ENCODE measurements at regions not wholly inside any gene's neighbourhood (a gene's known extent, or its start where the extent isn't known, plus 50 kb on each side); places are given as distances from the start of the nearest gene placed in this dataset.

DNA sequence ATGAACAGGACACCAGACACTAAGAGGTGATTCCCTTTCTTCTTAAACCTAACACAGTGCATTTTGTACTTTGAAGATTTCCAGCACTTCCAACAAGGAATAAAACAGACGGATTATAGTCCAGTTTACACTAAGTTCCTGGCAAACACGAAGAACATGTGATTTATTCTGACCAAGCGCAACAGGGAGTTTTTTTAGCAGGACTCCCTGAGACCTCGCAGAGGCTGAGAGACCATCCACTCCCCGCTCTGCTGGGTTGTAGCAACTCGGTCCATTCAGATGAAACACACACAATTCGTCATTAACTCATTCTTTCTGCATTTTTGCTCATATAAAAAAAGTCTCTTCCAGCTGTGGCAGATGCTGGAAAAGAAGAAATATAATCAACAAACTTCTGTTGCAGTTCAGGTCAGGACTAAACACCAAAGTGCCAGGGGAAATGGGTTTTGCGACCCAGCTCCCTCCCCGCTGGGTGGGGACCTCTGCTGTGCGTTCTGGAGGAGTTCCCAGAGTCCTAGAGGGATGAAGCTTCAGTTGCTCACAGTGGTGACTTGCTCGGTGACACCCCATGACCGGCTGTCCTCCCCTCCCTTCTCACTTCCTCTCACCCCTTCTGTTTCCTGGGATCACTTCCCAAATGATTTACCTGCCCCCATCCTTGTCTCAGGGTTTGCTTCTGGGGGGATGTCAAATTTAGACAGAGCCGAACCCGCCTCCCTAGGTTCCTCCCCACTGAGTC is 52.5 kb downstream of the KCNF1 start:
- in situ Hi-C loops (cut with HindIII; ENCODE audit: low sequenced_read_pairs) = no loop called here

DNA sequence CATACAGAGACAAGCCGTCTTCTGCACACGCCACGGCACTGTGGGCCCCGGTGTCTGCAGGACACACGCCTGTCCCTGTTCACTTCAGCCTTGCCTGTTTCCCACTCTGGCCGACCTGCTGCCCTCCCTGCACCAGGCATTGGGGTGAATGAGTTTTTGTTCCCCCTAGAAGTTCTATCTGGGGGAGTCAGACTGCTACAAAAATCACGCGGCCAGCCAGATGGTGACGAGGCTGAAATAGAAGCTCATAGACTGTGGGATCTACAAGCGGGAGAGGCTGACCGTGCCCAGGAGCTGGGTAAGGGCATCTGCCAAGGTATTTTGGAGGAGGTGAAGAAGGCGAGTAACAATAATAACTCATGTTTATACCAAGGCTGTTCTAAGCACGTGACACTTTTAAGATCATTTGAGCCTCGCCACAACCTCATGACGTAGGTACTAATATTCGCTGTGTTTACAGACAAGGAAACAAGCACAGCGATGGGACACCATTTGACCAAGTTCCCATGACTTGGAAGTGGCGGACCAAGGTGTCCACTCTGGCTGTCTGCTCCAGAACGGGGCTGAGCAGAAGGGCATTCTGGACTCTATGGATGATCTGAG is 53.6 kb downstream of the KCNF1 start:
- in situ Hi-C loops (cut with HindIII; ENCODE audit: low sequenced_read_pairs) = no loop called here
- no peak for DNase-seq (ENCODE audit: low spot score)

More for the DNA sequence above, 52.5 kb downstream of the KCNF1 start:
- no peak for DNase-seq (ENCODE audit: low spot score)

DNA sequence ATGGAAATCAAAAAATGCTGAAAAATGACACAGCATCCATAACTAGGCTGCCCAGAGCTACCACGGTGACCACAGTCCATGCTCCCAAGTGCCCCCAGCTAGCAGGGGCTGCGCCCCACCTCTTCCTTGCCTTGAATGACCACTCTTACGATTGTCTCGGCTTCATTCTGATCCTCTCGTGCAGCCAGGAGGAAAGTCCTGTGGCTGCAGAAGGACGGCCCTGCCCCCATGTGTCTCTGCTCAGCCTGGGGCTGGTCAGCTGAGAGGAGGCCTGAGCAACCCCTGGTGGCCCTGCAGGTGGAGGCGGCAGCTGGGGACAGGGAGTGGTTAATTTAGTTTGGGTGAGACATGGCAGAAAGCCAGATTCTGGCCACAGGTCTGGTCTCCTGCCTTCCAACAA is 54.3 kb downstream of the KCNF1 start:
- no peak for DNase-seq (ENCODE audit: low spot score)
- in situ Hi-C loops (cut with HindIII; ENCODE audit: low sequenced_read_pairs) = no loop called here

DNA sequence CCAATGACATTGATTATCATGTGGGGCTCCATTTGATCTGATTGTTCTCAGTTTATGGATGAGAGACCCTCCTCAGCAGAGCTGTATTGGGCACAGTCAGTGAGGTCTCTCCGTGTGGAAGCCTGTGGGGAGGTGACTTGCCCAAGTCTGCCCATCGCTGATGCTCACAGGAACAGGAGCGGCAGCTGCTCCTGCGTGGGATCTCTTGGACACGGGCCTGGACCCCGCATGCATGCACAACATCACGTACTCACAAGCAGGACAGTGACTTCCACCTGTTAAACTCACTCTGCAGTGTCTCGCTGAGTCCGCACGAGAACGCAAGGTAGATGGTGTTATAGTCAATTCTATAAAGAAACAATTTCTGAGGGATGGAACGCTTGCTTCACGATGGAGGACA is 55.0 kb downstream of the KCNF1 start:
- in situ Hi-C loops (cut with HindIII; ENCODE audit: low sequenced_read_pairs) = no loop called here
- DNase-seq (ENCODE audit: low spot score) = no peak

DNA sequence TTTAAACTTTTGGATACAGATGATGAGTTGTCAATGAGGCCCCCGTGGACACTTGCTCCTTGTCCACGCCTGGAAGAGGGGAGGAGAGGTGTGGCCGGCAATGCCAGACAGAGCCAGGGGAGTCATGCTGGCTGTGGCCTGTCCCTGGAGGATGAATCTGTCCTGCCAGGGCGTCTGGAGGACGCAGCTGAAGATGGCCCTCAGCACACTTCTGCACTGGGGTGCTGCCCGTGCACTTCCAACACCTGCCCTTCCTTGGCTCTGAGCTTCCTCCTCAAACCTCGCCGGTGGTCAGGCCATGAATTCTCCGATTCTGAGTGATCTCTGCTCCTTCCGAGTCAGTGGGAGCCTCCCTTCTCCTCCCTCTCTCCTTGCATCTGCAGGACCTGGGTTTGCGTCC is 56.4 kb downstream of the KCNF1 start:
- DNase-seq (ENCODE audit: low spot score) = no peak
- in situ Hi-C loops (cut with HindIII; ENCODE audit: low sequenced_read_pairs) = no loop called here

DNA sequence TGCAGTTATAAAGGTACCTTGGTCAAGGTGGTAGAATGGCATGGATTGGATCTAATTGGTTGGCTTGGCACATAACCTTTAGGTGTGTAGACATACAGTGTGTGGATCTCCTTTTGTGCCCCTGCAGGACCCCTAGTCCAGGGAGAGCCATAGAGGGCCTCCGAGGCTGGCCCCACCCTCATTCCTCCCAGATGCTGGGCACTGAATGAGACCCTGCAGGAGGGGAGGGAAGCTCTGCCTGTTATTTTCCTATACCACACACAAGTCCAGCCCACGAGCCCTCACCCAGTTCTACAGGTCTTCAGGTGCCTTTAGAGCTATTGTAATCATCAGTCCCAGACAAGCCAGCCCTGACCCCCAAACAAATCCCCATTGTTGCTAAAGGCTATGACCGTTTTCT is 58.9 kb downstream of the KCNF1 start:
- in situ Hi-C loops (cut with HindIII; ENCODE audit: low sequenced_read_pairs) = no loop called here
- no peak for DNase-seq (ENCODE audit: low spot score)

DNA sequence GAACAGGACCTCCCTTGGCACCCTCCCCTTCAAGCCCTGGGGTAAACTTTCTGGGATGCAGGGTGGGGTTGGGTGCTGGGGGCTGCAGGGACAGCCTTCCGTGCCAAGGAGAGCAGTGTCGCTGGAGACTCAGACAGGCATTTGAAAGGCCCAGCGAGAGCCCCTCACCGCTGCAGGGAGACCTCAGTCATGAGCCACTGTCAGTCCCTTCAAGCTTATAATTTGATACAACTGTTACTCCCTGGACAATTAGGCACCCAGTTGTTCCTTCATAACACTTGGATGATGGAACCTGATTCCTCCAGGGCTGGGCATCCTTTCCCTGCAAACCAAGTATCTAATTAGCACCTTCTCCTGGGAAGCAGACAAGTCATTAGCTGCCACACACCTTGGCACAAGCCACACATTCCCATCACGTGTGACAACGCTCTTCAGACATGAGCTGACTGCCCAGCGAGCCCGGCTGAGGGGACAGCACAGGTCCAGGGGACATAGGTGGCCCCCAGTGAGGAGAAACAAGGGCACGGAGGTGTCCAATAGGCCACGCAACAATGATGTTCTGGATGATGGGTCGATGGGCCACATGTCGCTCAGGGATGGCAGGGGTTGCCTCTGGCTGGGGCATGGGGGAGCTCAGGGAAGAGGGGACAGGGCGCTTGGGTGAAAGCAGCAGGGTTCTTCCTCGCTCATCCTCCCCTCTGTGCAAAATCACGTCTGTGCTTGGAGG is 59.6 kb downstream of the KCNF1 start:
- in situ Hi-C loops (cut with HindIII; ENCODE audit: low sequenced_read_pairs) = no loop called here
- no peak for DNase-seq (ENCODE audit: low spot score)

DNA sequence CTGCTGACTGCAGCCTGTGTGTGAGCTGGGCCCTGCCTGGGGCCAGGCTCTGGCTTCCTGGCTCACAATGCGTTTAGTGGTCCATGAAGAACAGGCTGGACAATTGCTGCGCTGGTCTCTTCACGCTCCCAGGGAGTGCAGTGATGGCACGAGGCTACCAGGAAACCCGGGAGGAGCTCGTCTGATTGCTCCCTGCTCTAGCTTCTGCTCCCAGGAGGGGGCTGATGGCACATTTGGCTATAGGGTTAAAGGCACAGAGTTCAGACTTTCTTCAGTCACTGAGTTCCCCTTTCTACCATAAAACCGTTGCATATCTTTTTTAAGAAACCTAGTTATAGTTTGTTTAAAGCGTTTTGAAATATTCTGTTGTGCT is 60.1 kb downstream of the KCNF1 start:
- DNase-seq (ENCODE audit: low spot score) = no peak
- in situ Hi-C loops (cut with HindIII; ENCODE audit: low sequenced_read_pairs) = no loop called here

DNA sequence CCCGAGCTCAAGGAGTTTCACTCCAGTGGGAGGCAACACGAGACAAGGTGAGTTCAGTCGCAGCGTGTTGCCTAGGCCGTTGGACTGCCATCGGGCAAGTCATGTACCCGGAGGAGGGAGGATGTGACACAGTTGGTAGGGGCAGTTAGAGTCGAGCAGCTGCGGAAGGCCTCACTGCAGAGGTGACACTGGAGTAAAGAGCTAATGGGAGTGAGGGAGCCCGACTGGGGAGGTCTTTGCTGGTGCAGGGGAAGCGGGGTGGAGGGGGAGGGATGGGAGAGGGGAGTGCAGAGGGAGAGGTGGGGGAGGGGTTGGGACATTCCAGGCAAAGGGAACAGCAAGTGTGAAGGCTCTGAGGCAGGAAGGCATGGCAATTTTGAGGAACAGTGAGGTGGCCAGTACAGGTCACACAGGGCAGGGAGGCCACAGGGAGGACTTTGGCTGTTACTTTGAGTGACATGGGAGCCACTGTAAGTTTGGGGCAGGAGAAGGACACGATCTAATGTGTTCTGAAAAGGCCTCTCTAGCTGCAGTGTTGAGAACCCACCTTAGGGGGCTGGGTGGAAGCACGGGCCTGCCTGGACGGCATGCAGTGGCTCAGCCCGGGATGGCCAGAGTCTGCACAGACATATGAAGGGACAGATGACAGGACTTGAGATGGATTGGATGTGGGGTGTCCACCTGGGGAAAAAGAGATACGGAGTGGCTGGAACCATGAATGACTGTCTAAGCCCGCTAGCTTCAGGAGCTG is 61.1 kb downstream of the KCNF1 start:
- in situ Hi-C loops (cut with HindIII; ENCODE audit: low sequenced_read_pairs) = no loop called here
- no peak for DNase-seq (ENCODE audit: low spot score)

DNA sequence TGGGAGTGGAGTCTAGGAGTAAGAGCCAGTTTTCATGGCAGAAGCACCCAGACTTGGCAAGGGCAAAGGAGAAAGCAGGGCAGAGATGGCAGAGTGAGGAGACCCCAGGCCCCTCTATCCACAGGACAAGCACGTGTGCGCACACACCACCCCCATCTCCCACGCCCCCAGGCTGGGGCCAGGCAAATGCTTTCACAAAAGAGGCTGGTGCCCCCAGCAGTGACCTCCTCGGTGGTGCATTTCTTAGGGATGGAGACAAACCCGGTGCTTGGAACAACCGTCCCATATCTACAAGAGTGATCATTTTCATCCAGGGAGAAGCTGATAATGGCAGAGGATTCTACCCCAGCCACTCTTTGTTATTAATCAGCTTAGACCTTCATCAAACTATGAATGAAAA is 62.0 kb downstream of the KCNF1 start:
- in situ Hi-C loops (cut with HindIII; ENCODE audit: low sequenced_read_pairs) = no loop called here
- no peak for DNase-seq (ENCODE audit: low spot score)

DNA sequence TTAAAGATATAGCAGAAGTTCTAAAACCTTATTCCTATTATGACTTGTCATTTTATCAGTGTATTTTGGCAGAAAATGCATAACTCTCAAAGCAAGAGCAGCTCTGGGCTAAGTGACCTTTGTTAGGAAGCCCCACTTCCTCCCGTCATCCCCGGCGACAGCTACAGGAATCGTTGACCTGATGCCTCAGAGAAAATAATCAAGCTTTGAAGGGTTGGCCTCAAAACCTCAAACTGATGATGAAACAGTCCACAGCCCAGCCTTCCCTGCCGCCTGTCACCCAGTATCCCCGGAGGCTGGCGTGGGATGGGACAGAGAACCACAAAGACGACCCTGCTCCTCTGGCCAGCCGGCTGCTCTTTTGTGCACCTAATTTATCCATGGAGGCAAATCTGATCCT is 65.3 kb downstream of the KCNF1 start:
- DNase-seq (ENCODE audit: low spot score) = no peak
- in situ Hi-C loops (cut with HindIII; ENCODE audit: low sequenced_read_pairs) = no loop called here

DNA sequence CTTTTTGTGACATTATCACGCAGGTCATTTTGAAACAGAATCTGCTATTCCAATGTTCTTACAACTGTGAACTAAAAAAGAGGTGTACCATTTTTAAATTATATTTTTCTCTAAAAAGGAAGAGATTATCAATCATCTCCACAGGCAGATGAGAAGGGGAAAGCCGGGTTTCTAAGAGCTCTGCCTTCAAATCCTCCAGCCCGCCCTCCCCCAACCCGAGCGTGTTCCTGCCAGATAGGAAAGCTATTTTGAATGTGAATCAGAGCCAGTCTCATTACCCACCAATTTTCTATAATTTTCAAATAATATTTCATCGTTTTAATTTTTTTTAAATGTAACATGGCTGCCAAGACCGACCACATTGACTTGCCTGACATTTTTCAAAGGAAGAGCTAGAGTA is 65.9 kb downstream of the KCNF1 start:
- in situ Hi-C loops (cut with HindIII; ENCODE audit: low sequenced_read_pairs) = no loop called here
- no peak for DNase-seq (ENCODE audit: low spot score)

DNA sequence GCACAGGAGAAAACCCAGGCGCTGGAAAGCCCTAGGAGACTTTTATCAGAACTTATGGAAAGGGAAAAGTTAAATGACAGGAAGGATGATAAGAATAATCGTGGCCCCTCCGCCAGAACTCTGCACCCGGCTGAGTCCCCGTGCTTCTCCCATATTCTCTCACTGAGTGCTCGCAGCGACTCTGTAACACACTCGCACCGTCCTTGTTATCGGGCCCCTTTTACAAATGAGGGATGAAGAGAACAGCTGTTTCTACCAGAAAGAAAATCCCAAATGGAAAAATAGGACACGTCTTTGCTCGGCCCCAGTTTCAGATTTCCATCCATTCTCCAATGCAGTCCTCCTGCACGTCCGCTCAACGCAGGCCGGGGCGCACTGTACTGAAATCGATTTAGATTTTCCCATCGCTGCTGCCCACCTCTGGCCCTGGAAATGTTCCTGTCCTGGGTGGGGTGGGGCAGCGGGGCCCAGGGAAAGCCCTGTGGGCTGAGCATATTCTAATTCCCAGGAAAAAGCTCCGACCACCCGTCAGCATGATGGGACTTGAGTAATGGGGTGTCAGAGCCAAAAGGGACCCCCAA is 66.4 kb downstream of the KCNF1 start:
- no peak for DNase-seq (ENCODE audit: low spot score)
- in situ Hi-C loops (cut with HindIII; ENCODE audit: low sequenced_read_pairs) = no loop called here

DNA sequence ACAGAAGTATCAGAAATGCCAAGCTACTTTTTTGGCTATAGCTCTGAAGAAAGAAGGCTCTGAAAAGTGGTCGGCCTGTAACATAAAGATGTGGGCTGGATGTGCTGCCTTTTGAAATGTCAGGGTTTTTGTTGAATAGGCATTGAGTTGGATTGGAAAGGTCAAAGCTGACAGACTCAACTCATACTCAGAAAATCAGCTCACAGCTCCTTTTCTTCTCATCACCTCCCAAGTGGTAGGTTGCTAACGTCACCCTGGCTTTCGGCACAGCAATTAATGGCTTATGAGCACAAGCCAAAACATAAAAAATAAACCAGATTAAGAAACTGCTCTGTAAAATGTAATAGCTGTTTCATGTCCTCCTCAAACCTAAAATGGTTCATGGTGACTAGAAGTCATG is 68.3 kb downstream of the KCNF1 start:
- DNase-seq (ENCODE audit: low spot score) = no peak
- in situ Hi-C loops (cut with HindIII; ENCODE audit: low sequenced_read_pairs) = no loop called here

DNA sequence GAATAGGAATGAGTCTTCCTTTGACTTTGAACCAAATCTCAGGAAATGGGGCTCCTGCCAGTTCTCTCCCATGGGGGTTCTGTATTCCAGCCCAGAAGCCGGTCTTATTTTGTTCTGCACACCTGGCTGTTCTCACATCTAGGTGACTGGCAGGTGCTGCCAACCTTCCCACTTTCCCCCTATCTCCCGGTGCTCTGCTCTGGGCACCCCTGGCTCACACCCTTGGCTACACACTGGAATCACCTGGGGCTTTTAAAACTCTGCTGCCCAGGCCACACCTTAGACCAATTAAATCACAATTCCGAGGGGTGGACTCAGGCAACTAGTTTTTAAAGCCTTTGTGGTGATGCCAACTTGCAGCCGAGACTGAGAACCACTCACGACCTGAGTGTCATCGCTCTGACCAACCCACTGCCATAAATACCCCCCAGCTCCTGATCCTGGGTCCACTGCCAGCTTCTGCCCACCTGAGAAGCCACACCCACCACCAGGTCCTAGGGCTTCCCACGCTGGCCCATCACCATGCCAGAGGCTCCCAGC is 69.2 kb downstream of the KCNF1 start:
- in situ Hi-C loops (cut with HindIII; ENCODE audit: low sequenced_read_pairs) = no loop called here

DNA sequence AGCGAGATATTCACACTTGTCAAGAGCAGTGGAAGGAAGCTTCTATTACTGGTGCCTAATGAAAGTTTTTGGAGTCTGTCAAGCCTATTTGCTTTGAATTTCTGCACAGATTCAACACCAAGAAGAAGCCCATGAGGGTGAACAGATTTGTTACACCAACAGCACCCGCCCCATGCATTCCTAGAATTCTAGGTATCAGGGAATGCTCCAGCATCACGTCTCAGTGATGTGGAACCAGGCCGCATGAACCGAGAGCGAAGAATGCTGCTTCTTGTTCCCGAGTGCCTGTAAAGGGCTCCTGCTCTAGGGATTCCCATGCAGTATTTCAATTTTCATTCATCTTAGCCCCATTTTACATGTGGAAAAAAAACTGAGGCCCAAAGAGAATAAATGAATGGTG is 69.7 kb downstream of the KCNF1 start:
- in situ Hi-C loops (cut with HindIII; ENCODE audit: low sequenced_read_pairs) = no loop called here
- no peak for DNase-seq (ENCODE audit: low spot score)

More for the DNA sequence above, 69.2 kb downstream of the KCNF1 start:
- no peak for DNase-seq (ENCODE audit: low spot score)

DNA sequence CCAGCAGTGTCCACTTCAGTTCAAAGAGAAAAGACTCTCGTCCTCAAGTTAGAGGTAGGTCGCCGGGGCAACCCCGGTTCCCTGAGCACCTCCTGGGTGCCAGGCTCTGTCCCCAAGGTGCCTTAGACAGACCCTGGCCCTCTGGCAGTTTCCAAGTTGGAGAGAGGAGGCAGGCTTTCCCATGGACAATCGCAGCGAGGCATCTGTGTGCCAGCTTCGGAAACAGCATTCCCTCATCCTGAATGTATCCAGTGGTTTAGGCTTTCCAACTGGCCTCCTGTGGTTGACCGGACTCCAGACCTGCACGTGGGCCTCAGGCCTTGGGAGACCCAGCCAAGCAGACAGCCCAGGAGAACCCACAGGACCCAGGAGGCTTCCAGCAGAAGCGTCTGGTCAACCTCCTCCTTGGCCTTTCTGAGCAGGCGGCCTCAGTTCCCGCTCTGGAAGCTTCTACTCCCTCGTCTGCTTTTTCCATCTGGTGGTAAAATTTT is 70.3 kb downstream of the KCNF1 start:
- in situ Hi-C loops (cut with HindIII; ENCODE audit: low sequenced_read_pairs) = no loop called here
- DNase-seq (ENCODE audit: low spot score) = no peak

DNA sequence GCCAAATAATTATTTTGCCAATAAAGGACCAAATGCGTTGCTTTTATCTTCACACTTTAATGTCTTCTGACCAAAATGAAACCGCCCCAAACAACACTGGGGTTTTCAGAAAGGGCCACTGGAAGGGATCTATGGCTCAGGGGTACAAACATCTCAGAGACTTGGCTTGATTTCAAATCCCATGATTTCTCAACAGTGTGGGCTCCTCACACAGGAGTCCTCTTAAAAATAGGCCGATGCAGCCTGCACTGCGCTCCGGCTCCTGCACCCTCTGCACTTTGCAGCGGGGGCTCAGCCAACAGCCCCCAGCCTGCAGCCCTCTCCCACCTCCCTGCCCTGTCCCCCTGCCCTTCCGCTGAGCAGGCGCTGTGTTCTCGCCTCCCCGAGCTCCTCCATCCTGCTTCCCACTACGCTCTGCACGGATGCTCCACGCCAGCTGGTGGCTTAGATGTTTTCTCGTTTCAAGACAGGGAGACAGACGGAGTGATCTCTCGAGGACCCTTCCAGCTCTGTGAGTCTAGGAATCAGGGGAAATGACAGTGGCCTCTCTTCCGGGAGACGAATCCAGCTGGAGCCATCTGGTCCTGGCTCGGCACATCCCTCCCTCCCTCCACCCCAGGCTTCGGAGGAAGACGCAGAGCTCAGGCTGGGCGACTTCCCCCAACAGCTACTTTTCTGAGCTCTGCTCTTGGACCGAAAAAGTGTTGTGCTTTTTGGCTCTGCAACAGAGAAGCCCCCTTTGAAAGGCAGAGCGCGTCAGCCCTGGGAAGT is 71.4 kb downstream of the KCNF1 start:
- in situ Hi-C loops (cut with HindIII; ENCODE audit: low sequenced_read_pairs) = no loop called here
- no peak for DNase-seq (ENCODE audit: low spot score)

DNA sequence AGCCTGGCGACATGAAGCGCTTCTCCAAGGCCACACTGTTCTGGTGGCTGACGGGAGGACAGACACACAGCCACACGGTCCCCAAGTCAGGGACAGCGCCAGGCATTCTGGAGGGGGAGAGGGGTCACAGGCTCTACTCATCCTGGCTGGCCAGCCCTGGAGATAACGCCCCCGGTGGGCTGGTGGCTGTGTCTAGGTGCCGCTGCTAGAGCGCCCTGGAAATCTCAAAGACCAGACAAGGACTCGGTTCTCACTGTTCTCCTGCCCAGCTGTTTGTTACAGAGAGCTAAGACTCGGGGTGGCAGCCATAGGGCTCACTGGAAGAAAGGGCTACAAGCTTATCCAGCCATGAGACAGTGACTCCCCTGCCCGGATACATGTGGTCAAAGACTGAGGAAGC is 72.0 kb downstream of the KCNF1 start:
- in situ Hi-C loops (cut with HindIII; ENCODE audit: low sequenced_read_pairs) = no loop called here
- DNase-seq (ENCODE audit: low spot score) = no peak

Data from G401 (cell line).